ENCODE measurements at regions not wholly inside any gene's neighbourhood (a gene's known extent, or its start where the extent isn't known, plus 50 kb on each side); places are given as distances from the start of the nearest gene placed in this dataset.

DNA sequence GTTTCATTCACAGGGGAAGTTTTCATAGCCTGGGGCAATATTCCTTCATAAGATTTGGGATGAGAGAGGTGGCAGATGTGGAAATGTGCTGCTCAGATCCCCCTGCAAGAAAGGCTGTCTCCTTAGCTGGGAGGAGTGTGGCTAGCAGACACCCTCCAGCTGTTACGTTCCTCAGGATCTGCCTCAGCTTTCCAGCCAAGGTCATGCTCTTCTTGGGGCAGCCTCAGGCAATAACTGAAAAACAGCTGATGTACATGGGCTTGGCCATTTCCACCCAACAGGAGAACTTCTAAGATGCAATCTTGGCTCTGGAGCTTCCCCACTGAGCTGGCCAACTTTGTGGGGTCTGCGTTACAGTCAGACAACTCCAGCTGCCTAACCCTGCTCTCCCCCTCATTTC lies 51.3 kb upstream of the SEPTIN7 start:
- no peak overlapping the region for H3K9ac ChIP-seq (ENCODE audit: low read depth in 1 of 2, low read length in 2 of 2)
- H3K4me1 ChIP-seq (ENCODE audit: control insufficient read depth in 4 of 4, insufficient read depth in 4 of 4, low read length in 3 of 4) = no peaks in the 10 kb centered on the region
- peak; percentile 56 for TF ChIP-seq NR2F2 (IDR thresholded peaks at IDR 0.05)
- TF ChIP-seq, protein P1, sequence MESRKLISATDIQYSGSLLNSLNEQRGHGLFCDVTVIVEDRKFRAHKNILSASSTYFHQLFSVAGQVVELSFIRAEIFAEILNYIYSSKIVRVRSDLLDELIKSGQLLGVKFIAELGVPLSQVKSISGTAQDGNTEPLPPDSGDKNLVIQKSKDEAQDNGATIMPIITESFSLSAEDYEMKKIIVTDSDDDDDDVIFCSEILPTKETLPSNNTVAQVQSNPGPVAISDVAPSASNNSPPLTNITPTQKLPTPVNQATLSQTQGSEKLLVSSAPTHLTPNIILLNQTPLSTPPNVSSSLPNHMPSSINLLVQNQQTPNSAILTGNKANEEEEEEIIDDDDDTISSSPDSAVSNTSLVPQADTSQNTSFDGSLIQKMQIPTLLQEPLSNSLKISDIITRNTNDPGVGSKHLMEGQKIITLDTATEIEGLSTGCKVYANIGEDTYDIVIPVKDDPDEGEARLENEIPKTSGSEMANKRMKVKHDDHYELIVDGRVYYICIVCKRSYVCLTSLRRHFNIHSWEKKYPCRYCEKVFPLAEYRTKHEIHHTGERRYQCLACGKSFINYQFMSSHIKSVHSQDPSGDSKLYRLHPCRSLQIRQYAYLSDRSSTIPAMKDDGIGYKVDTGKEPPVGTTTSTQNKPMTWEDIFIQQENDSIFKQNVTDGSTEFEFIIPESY (IDR thresholded peaks at IDR 0.05) = no peak
- H3K27ac ChIP-seq (ENCODE audit: low read depth in 1 of 2, low read length in 2 of 2) = no peak overlapping the region
- H3K4me3 ChIP-seq (ENCODE audit: low read depth in 1 of 3, low read length in 3 of 3) = no peak overlapping the region
- no peaks in the 10 kb centered on the region for H3K9me3 ChIP-seq (ENCODE audit: control insufficient read depth in 4 of 4, low read length in 3 of 4)
- H3K36me3 ChIP-seq (ENCODE audit: control insufficient read depth in 4 of 4, insufficient read depth in 3 of 4, low read depth in 1 of 4, low read length in 3 of 4) = no peaks in the 10 kb centered on the region
- WGBS = 82% methylated on average over 2 of the region's 2 CpGs
- no peak for DNase-seq (ENCODE audit: low spot score)
- no peaks in the 10 kb centered on the region for H3K27me3 ChIP-seq (ENCODE audit: control insufficient read depth in 4 of 4, insufficient read depth in 4 of 4, low read length in 3 of 4)

Data from liver (tissue), 7 donors.